D721Med (cell line): ENCODE measurements at regions not wholly inside any gene's neighbourhood (a gene's known extent, or its start where the extent isn't known, plus 50 kb on each side); places are given as distances from the start of the nearest gene placed in this dataset.
"Not testable (repeated sequence)": the region's sequence is repeated elsewhere in the genome, so short reads cannot be mapped to it uniquely, and the experiment has no call there.

Experiments
- DNase-seq: peaks from one replicate; pipeline ENCODE4 v3.0.0; 2011; ENCODE audit warnings: low spot score; ENCODE audit not compliant: insufficient read length
- FAIRE-seq: peaks from 2 replicates; lab custom pipeline; 2011; peaks lifted over from hg19 to GRCh38; lab: Jason Lieb, UNC
- CTCF ChIP-seq: IDR thresholded peaks from 2 replicates; pipeline ENCODE4 v1.5.1; 2012; ENCODE audit warnings: mild to moderate bottlenecking, control low read depth; ENCODE audit not compliant: insufficient read depth; ENCODE audit errors: missing control alignments

DNA sequence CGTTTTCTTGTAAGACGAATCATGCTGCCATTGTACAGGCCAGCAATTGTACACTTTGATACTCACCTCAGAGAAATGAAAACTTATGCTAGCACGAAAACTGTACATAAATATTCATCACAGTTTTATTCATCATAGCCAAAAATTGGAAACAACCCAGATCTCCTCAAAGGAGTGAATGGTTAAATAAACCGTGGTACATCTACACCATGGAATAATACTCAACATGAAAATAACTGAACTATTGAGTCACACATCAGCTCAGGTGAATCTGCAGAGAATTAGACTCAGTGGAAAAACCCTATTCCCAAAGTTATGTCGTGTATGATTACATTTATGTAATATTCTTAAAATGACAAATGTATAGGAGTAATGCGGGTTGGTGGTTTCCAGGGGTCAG, 251.0 kb upstream of the HDAC4 start:
- FAIRE-seq = no peak
- DNase-seq = no peak
- no peak for TF ChIP-seq CTCF

- no peak for TF ChIP-seq CTCF
- DNase-seq = no peak
- FAIRE-seq = no peak
Measured at GRCh38 chr2:239650674-239651073, 249.9 kb upstream of the HDAC4 start.

GRCh38 chr2:239649309-239649708, 248.5 kb upstream of the HDAC4 start:
- TF ChIP-seq CTCF = no peak
- FAIRE-seq (no peak), DNase-seq (no peak)

- DNase-seq (no peak), FAIRE-seq (no peak)
Measured at GRCh38 chr2:239648607-239649006, 247.8 kb upstream of the HDAC4 start.

DNA sequence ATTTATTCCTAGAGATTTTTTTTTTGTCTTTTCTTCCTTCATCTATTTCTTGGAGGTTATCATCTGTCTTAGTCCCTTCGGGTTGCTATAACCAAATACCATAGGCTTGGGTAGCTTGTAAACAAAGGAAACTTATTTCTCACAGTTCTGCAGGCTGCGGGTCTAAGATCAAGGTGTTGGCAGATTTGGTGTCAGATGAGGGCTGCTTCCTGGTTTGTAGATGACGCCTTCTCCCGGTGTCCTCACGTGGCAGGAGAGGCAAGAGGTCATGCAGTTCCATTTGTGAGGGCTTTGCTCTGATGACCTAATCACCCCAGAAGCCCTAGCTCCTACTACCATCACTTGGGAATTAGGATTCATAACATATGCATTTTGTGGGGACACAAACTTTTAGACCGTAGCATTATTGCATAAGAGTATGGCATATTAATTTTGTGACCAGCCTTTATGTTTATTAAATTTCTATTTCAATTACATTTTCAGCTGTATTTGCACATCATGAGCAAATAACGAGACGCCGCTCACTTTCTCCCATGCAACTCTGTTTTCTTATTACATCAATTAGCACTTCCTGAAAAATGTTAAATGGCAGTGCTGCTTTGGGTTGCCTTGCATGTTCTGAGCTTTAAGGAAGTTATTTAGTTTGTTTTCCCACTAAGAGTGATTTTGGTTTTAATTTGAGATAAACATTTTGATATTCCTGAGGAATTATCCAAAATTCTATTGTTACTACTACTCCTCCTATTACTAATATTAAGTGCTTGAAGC, 246.4 kb upstream of the HDAC4 start:
- no peak for TF ChIP-seq CTCF
- FAIRE-seq = no peak
- DNase-seq = no peak

More at GRCh38 chr2:239648607-239649006, 247.8 kb upstream of the HDAC4 start:
- TF ChIP-seq CTCF = no peak

DNA sequence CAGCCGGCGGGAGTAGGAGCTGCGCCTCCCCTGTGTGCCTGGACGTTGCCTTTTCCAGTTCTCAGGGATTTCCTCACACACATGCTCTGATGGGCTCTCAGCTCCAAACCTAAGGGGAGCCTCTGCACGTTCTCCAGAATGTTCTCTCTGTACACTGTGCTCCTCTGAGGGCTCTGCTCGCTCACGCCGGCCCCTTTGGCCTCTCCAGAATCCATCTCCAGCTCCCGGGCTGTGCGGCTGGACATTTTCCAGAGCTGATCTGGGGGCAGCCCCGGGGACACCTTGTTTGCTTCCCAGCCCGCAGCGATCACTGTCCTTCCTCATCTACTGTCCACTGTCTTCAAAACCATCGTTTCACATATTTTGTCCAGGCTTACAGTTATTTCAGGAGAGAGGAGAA, 245.4 kb upstream of the HDAC4 start:
- no peak for DNase-seq
- no peak for TF ChIP-seq CTCF
- FAIRE-seq = no peak

DNA sequence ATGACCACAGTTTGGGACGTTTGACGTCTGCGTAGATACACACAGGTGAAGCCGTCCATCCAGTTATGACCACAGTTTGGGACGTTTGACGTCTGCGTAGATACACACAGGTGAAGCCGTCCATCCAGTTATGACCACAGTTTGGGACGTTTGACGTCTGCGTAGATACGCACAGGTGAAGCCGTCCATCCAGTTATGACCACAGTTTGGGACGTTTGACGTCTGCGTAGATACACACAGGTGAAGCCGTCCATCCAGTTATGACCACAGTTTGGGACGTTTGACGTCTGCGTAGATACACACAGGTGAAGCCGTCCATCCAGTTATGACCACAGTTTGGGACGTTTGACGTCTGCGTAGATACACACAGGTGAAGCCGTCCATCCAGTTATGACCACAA, 243.8 kb upstream of the HDAC4 start:
- not testable (repeated sequence) for DNase-seq, FAIRE-seq
